Activated B cell treated with CpG ODN at 0.5 μM for 24 hours (primary cell): ENCODE measurements at regions not wholly inside any gene's neighbourhood (a gene's known extent, or its start where the extent isn't known, plus 50 kb on each side); places are given as distances from the start of the nearest gene placed in this dataset.
"Not testable (repeated sequence)": the region's sequence is repeated elsewhere in the genome, so short reads cannot be mapped to it uniquely, and the experiment has no call there.

Experiments used
- ATAC-seq: fragments of 200-7000 bp; cut with Tn5 transposase; one replicate; pipeline ENCODE4 v1.10.0; 2021; ENCODE audit warnings: low read depth, mild to moderate bottlenecking, moderate library complexity
- CTCF ChIA-PET: fragments of 350-600 bp; sonication (Branson Sonifier 250); formaldehyde crosslinking; loops from one replicate; lab custom pipeline; 2021; ENCODE audit warnings: antibody characterized with exemption; lab: Charles Lee
- POLR2A ChIA-PET: fragments of 350-600 bp; sonication (Branson Sonifier 250); formaldehyde crosslinking; loops from one replicate; lab custom pipeline; 2021; ENCODE audit warnings: antibody characterized with exemption; lab: Charles Lee
- DNase-seq: peaks from one replicate; pipeline ENCODE4 v3.0.0; 2022
- H3K27ac Mint-ChIP-seq: one replicate; pipeline ENCODE4 v1.8.0; 2020; ENCODE audit warnings: mixed read lengths
- H3K27me3 Mint-ChIP-seq: one replicate; pipeline ENCODE4 v1.8.0; 2021; ENCODE audit warnings: mixed read lengths
- H3K36me3 Mint-ChIP-seq: one replicate; pipeline ENCODE4 v1.8.0; 2021; ENCODE audit warnings: low read depth, mixed read lengths
- H3K4me1 Mint-ChIP-seq: one replicate; pipeline ENCODE4 v1.8.0; 2021; ENCODE audit warnings: mixed read lengths
- H3K4me3 Mint-ChIP-seq: one replicate; pipeline ENCODE4 v1.8.0; 2020; ENCODE audit warnings: mild to moderate bottlenecking, mixed read lengths
- H3K9me3 Mint-ChIP-seq: one replicate; pipeline ENCODE4 v1.8.0; 2020; ENCODE audit warnings: mixed read lengths
- intact Hi-C: fragments of 100-400 bp; cut with micrococcal nuclease; formaldehyde crosslinking; loops from one replicate; pipeline ENCODE4 v1.15.1; 2024
- TF ChIP-seq, protein P1 (sequence below): fragments of 200-600 bp; IDR thresholded peaks from one replicate; pipeline ENCODE4 v1.8.0; 2022; ENCODE audit warnings: antibody characterized with exemption, mild to moderate bottlenecking

DNA sequence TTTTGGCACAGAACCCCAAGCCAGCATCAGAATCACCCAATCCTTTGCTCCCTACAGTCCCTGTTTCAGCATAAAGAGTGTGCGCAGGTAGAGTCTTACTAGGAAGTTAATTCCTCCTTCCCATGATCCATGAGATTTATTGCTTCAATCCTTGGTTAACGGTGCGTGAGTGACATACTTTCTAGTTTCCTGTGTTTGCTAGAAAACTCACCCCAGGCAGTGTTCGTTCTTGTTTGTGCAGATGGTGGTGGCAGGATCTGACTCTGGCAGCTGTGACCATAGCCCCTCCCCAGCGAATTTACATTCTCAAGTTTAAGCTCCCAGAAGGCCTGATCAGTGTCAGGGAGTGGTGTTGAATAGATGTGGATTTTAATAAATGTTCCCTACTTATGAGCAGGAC lies 106.7 kb upstream of the CCT8L2 start:
- no peaks in the 10 kb centered on the region for H3K9me3 Mint-ChIP-seq
- POLR2A ChIA-PET = no interaction called here
- no peaks in the 10 kb centered on the region for H3K27me3 Mint-ChIP-seq
- TF ChIP-seq, protein P1, sequence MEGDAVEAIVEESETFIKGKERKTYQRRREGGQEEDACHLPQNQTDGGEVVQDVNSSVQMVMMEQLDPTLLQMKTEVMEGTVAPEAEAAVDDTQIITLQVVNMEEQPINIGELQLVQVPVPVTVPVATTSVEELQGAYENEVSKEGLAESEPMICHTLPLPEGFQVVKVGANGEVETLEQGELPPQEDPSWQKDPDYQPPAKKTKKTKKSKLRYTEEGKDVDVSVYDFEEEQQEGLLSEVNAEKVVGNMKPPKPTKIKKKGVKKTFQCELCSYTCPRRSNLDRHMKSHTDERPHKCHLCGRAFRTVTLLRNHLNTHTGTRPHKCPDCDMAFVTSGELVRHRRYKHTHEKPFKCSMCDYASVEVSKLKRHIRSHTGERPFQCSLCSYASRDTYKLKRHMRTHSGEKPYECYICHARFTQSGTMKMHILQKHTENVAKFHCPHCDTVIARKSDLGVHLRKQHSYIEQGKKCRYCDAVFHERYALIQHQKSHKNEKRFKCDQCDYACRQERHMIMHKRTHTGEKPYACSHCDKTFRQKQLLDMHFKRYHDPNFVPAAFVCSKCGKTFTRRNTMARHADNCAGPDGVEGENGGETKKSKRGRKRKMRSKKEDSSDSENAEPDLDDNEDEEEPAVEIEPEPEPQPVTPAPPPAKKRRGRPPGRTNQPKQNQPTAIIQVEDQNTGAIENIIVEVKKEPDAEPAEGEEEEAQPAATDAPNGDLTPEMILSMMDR = no peak
- DNase-seq (no peak), ATAC-seq (no peak)
- H3K4me3 Mint-ChIP-seq = no peak overlapping the region
- intact Hi-C loops = no loop called here
- no peak overlapping the region for H3K27ac Mint-ChIP-seq
- no peaks in the 10 kb centered on the region for H3K36me3 Mint-ChIP-seq
- CTCF ChIA-PET = no interaction called here
- H3K4me1 Mint-ChIP-seq = peaks cover 3% of the 10 kb centered on the region

DNA sequence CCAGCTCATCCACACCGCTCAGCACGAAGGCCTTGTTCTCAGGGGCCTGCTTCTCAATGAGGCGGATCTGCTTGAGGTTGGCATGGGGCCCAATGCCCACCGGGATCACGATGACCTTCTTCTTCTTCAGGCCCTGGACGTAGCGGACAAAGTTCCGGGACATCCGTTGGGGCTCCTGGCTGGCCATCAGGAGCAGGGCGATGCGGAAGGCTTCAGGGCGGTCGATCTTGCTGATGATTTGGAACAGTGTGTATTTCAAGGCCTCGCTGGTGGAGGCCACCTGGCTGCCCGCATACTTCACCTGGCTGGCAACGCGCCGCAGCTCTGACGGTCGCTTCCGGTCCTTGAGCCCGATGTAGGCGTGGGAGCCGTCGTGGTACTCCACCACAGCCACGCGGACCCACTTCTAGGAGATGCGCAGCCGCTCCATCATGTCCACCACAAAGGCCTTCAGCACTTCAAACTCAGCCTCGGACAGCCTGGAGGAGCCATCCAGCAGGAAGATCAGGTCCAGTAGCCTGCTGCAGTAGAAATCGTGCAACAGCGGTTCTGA lies 105.0 kb upstream of the CCT8L2 start:
- POLR2A ChIA-PET, DNase-seq, intact Hi-C loops, H3K27me3 Mint-ChIP-seq, H3K4me1 Mint-ChIP-seq, H3K4me3 Mint-ChIP-seq, H3K36me3 Mint-ChIP-seq, CTCF ChIA-PET, H3K9me3 Mint-ChIP-seq, H3K27ac Mint-ChIP-seq, ATAC-seq: not testable (repeated sequence)

DNA sequence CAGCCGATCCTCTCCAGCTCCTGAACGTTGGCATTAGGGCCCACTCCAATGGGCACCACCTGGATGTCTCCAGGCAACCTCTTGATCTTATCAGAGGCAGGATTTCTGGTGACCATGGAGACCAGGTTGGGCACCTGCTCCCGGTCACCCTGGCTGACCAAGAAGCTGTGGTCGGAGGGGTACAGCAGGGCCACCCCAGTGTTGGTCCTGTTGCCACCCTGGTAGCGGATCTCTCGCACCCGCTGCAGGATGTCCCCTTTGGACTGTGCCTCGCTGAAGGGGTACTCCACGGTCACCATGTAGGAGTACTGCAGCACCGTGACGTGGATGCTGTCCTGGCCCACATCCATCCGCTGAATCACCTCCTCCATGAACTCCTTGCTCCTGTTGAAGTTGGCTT lies 104.3 kb upstream of the CCT8L2 start:
- POLR2A ChIA-PET, H3K9me3 Mint-ChIP-seq, H3K4me1 Mint-ChIP-seq, H3K27ac Mint-ChIP-seq, DNase-seq, intact Hi-C loops, H3K27me3 Mint-ChIP-seq, ATAC-seq, H3K36me3 Mint-ChIP-seq, H3K4me3 Mint-ChIP-seq, CTCF ChIA-PET: not testable (repeated sequence)

DNA sequence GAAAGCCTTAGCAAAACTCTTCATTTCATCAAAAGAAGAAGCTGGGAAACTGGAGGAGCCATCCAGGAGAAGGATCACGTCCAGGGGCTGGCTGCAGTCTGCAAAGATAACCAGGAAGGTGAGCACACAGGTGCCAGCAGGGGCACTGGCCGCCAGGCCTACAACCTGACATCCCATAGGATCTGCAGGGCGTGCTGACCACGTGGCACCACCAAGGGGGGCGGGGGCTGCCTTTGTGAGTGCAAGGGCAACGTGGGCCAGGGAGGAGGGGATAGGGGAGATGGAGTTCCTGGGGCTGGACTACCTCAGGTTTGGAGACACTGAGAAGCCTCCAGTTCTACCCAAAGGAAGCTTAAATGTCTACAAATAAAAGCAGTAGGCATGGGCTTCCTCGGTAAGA lies 102.7 kb upstream of the CCT8L2 start:
- no peak overlapping the region for H3K4me3 Mint-ChIP-seq
- ChIA-PET CTCF (no interaction called here), POLR2A (no interaction called here)

DNA sequence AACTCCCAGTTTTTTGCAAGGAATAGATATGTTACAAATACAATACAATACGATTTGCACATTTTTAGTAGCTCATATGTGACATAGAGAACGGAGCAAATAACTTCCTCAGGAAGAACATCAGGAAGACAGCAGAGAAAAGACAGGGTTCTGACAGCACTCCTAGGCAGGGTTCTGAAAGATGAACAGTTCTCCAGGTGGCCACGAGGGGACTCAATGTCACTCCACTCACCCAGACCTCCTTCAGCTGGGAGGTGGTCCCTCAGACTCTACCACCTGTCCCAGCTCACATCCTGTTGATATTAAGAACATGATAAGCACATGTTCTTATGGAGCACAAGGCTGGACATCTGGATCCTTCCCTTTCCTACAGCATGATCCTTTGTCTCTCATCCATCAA lies 101.1 kb upstream of the CCT8L2 start:
- H3K4me1 Mint-ChIP-seq, H3K4me3 Mint-ChIP-seq, CTCF ChIA-PET, H3K36me3 Mint-ChIP-seq, H3K27ac Mint-ChIP-seq, ATAC-seq, DNase-seq, H3K27me3 Mint-ChIP-seq, H3K9me3 Mint-ChIP-seq, POLR2A ChIA-PET, intact Hi-C loops: not testable (repeated sequence)

More for the DNA sequence above, 102.7 kb upstream of the CCT8L2 start:
- H3K4me1 Mint-ChIP-seq = peaks cover 3% of the 10 kb centered on the region
- no peak overlapping the region for H3K27ac Mint-ChIP-seq
- ATAC-seq (no peak), DNase-seq (no peak)
- no peaks in the 10 kb centered on the region for H3K36me3 Mint-ChIP-seq
- no peaks in the 10 kb centered on the region for H3K9me3 Mint-ChIP-seq
- no peaks in the 10 kb centered on the region for H3K27me3 Mint-ChIP-seq
- TF ChIP-seq, protein P1 = no peak
- intact Hi-C loops = no loop called here

DNA sequence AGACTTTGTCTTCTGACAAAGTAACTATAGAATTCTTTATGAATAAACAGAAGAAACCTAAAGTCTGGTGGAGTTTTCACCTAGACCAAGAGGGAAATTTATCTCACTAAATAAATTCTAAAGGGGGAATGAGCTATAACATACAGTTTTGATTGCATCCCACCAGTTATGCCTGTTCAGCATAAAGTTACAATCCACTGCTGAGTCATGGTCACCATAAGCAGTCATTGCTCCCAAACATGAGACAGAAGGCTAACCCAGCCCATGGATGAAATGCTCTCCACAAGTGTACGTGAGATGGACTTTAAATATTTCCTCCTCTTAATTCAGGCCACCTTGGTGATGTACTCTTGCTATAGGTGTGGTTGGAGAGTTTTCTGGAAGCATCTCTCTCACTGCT lies 96.7 kb upstream of the CCT8L2 start:
- H3K27me3 Mint-ChIP-seq, H3K4me1 Mint-ChIP-seq, DNase-seq, H3K36me3 Mint-ChIP-seq, CTCF ChIA-PET, H3K27ac Mint-ChIP-seq, H3K4me3 Mint-ChIP-seq, POLR2A ChIA-PET, intact Hi-C loops, ATAC-seq, H3K9me3 Mint-ChIP-seq: not testable (repeated sequence)

DNA sequence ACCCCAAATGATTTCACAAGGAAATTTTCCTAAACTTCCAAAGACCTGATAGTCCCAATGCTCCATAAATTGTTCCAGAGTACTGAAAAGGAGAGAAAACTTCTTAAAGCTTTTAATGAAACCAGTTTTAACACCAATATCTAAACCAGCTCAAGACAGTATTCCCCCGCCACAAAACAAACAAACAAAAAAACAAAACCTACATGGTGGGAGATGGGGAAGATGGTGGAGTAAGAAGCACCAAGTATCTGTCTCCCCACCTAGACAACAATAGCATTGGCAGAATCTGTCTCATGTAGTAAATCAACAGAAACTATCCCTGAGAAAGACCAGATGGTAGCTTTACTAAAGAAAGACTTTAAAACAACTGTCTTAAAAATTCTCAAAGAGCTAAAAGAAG lies 88.7 kb upstream of the CCT8L2 start:
- CTCF ChIA-PET, H3K9me3 Mint-ChIP-seq, H3K4me1 Mint-ChIP-seq, H3K36me3 Mint-ChIP-seq, intact Hi-C loops, ATAC-seq, H3K27ac Mint-ChIP-seq, POLR2A ChIA-PET, DNase-seq, H3K4me3 Mint-ChIP-seq: not testable (repeated sequence)
- peaks cover 10% of the 10 kb centered on the region for H3K27me3 Mint-ChIP-seq

DNA sequence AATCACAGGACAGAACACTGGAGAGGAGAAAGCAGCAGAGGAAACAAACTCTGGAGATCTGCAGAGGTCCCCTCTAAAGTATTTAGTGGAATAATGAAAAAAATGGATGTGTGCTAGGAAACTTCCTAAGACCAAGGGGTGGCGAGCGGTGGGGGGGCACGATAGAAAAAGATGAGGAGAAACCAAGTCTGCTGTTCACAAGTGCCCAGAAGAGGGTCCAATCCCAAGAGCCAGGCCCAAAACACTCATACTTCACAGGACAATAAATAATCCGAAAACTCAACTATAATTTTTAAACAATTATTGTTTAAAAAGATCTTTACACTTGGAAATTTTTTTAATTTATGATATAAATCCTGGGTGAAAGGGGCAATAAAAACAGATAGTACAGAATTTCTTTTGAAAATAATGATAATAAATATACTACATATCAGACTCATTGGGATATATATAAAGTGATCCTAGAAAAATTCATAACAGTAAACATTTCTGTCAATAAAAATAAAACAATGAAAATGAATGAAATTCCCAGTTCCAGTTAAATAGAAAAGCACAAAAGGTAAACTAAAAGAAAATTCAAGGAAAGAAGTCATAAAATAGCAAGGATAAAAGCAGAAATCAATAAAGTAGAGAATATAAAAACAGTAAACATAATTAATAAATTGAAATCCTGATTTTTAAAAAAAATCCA lies 87.7 kb upstream of the CCT8L2 start:
- H3K9me3 Mint-ChIP-seq, CTCF ChIA-PET, POLR2A ChIA-PET, H3K36me3 Mint-ChIP-seq, H3K27ac Mint-ChIP-seq, intact Hi-C loops, DNase-seq, H3K4me1 Mint-ChIP-seq, H3K4me3 Mint-ChIP-seq, ATAC-seq: not testable (repeated sequence)
- H3K27me3 Mint-ChIP-seq = peaks cover 10% of the 10 kb centered on the region

DNA sequence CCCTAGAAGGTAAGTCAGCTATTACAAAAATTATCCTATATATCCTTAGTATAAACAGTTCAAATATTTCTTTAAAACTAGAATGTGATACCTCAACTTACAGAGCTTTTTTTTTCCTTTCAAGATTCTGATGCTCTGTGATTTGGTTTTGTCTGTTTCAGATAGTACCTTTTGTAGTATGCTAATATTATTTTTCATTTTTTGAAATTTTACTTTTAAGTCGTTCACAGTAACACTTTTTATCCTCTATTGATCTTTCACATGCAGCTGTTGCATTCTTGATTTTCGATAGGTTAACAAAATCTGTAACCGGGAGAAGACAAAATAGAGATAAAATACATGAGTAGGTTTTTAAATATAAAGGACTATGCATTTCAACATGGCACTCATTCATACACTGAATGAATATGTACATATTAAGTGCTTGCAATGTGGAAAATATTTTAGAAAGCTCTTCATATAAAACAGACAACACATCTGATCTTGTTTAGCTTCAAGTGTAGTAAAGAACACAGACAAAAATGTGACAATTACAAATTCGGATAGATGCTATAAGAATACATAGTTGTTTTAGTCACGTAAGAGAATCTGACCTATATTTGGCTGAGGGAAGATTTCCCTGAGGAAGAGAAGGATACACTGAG lies 86.7 kb upstream of the CCT8L2 start:
- H3K9me3 Mint-ChIP-seq, CTCF ChIA-PET, DNase-seq, ATAC-seq, H3K4me3 Mint-ChIP-seq, POLR2A ChIA-PET, intact Hi-C loops, H3K36me3 Mint-ChIP-seq, H3K27ac Mint-ChIP-seq, H3K4me1 Mint-ChIP-seq: not testable (repeated sequence)
- H3K27me3 Mint-ChIP-seq = peaks cover 10% of the 10 kb centered on the region

DNA sequence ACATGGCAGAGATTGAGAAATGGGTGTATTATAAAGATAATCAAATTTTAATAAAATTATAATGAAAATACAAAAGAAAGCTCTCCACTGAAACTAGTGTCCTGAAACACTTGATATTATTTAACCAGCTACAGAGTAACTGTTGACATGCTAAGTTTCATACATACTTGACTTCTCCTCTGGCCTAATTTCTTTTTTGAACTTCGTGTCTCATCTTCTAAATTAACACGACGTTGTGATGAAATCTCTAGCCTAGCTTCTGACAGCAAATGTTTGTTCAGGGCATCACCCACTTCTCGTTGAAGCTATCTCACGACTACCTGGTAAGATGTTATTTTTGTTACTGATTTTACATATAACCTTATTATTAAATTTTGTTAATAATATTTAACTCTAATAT lies 80.8 kb upstream of the CCT8L2 start:
- DNase-seq, intact Hi-C loops, H3K36me3 Mint-ChIP-seq, H3K27me3 Mint-ChIP-seq, H3K27ac Mint-ChIP-seq, ATAC-seq, POLR2A ChIA-PET, H3K9me3 Mint-ChIP-seq, H3K4me3 Mint-ChIP-seq, H3K4me1 Mint-ChIP-seq, CTCF ChIA-PET: not testable (repeated sequence)
